ENCODE measurements at regions not wholly inside any gene's neighbourhood (a gene's known extent, or its start where the extent isn't known, plus 50 kb on each side); places are given as distances from the start of the nearest gene placed in this dataset.
"Not testable (repeated sequence)": the region's sequence is repeated elsewhere in the genome, so short reads cannot be mapped to it uniquely, and the experiment has no call there.

- H3K27me3 ChIP-seq = no peaks in the 10 kb centered on the region
- no peak overlapping the region for H3K27ac ChIP-seq
- H3K4me3 ChIP-seq = no peak overlapping the region
- no peaks in the 10 kb centered on the region for H3K9me3 ChIP-seq (replicated peaks)
- H3K36me3 ChIP-seq = no peaks in the 10 kb centered on the region
- no peaks in the 10 kb centered on the region for H3K4me1 ChIP-seq
- peak in 1 of 2 experiments; percentile 9 for DNase-seq
Observed at GRCh38 chr3:162938083-162938482, 1441.5 kb downstream of the OTOL1 start.

DNA sequence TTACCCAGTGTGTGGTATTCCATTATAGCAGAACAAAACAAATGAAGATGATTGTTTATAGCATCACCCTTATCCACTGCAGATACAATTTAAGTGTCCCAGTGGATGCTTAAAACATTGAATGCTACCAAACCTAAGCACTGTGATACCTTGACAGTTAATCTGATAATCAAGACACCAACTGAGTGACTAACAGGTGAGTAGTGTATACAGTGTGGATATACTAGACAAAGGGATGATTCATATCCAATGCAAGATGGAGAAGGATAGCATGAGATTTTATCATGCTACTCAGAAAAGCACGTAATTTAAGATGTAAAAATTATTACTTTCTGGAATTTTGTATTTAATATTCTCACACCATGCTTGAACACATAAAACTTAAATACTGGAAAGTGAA lies 1449.0 kb downstream of the OTOL1 start:
- Histone ChIP-seq H3K4me3 (no peak overlapping the region), H3K27me3 (no peaks in the 10 kb centered on the region), H3K27ac (no peak overlapping the region), H3K9me3 (replicated peaks) (no peaks in the 10 kb centered on the region), H3K36me3 (no peaks in the 10 kb centered on the region), H3K4me1 (no peaks in the 10 kb centered on the region)
- no peak for DNase-seq

DNA sequence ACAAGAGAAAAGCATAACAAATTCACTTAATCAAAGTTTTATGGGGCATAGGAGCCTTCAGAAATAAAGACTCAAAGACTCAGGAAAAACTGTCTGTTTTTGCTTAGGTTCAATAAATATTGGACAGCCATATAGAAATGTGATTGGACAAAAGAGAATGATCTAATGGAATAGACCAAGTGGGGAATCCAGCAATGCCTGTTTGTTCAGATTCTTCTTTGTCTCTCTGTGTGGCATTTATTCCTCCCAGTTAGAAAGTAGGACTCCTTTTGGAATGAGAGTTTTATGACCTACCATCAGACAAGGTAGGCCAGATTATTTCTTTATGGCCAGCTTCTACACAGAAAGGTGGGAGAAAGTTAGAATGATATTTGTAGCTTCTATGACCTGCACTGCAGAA lies 1460.1 kb downstream of the OTOL1 start:
- no peak overlapping the region for H3K4me3 ChIP-seq
- no peaks in the 10 kb centered on the region for H3K9me3 ChIP-seq (replicated peaks)
- no peak overlapping the region for H3K27ac ChIP-seq
- no peaks in the 10 kb centered on the region for H3K36me3 ChIP-seq
- H3K27me3 ChIP-seq = no peaks in the 10 kb centered on the region
- DNase-seq = no peak
- no peaks in the 10 kb centered on the region for H3K4me1 ChIP-seq

DNA sequence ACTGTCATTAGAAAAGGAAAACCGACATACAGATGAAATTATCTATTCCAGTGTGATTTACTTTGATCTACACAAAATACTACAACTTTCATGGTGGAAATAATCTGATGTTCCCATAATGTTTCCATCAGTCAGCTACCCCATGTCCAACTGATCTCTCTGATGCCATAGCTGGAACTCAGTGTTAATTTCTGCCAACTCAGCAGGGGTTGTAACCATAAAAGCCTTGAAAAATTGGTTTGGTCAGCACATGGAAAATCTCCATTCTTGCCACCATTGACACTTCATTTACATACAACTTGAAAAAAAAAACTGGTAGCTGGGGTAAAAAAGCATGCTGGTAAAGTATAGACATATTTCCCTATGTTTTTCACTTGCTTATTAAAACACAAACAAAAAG lies 1463.7 kb downstream of the OTOL1 start:
- Histone ChIP-seq H3K36me3 (no peaks in the 10 kb centered on the region), H3K27ac (no peak overlapping the region), H3K4me3 (no peak overlapping the region), H3K4me1 (no peaks in the 10 kb centered on the region), H3K9me3 (replicated peaks) (no peaks in the 10 kb centered on the region), H3K27me3 (no peaks in the 10 kb centered on the region)
- DNase-seq = no peak

DNA sequence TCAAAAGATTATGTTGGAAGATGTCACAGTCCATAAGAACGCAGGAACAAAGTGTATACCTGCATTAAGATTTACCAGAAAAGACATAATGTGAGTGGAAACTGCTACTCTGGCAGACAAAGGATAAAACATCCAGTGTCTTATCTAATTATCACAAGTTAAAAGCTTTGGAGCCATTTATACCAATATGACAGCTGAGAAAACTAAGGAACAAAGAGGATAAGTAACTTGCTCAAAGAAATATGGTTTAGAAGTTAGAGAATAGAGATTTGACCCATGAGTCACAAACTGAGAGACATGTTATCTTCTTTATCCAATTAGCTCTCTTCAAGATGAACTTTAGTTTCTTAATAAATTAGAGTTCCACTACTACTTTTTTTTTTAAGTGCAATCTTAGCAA lies 1473.7 kb downstream of the OTOL1 start:
- no peak for DNase-seq
- Histone ChIP-seq H3K27ac (no peak overlapping the region), H3K36me3 (no peaks in the 10 kb centered on the region), H3K4me1 (no peaks in the 10 kb centered on the region), H3K9me3 (replicated peaks) (no peaks in the 10 kb centered on the region), H3K27me3 (no peaks in the 10 kb centered on the region), H3K4me3 (no peak overlapping the region)

GRCh38 chr3:162971715-162972114 lies 1475.1 kb downstream of the OTOL1 start:
- Histone ChIP-seq H3K4me1 (no peaks in the 10 kb centered on the region), H3K4me3 (no peak overlapping the region), H3K27ac (no peak overlapping the region), H3K36me3 (no peaks in the 10 kb centered on the region), H3K9me3 (replicated peaks) (no peaks in the 10 kb centered on the region), H3K27me3 (no peaks in the 10 kb centered on the region)
- no peak for DNase-seq

DNA sequence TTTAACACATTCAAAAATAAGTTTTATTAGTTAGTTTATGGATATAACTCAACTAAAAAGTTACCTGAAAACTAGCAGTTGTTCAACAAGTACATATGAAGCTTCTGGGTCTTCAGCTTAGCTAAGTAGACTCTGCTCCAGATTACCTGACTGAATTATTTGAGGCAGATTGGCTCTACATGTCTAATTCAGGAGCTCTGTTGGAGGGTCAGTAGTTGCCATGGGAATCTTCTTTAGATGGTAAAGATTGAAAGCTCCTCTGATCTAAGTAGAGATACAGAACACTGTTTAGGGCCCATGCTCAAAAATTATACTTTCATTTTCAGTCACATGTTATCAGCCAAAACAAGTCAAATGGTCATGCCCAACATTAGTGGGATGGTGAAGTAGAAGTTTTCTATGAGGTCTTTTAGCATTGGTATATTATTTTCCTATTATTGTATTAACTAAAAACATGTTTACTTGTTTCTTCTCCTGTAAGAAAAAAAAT lies 1476.9 kb downstream of the OTOL1 start:
- DNase-seq = no peak
- Histone ChIP-seq H3K27me3 (no peaks in the 10 kb centered on the region), H3K27ac (no peak overlapping the region), H3K4me3 (no peak overlapping the region), H3K4me1 (no peaks in the 10 kb centered on the region), H3K36me3 (no peaks in the 10 kb centered on the region), H3K9me3 (replicated peaks) (no peaks in the 10 kb centered on the region)

GRCh38 chr3:162978136-162978535 lies 1481.5 kb downstream of the OTOL1 start:
- no peaks in the 10 kb centered on the region for H3K27me3 ChIP-seq
- no peaks in the 10 kb centered on the region for H3K36me3 ChIP-seq
- no peak overlapping the region for H3K4me3 ChIP-seq
- no peaks in the 10 kb centered on the region for H3K4me1 ChIP-seq
- no peaks in the 10 kb centered on the region for H3K9me3 ChIP-seq (replicated peaks)
- no peak overlapping the region for H3K27ac ChIP-seq
- no peak for DNase-seq

- no peak overlapping the region for H3K27ac ChIP-seq
- H3K9me3 ChIP-seq (replicated peaks) = no peaks in the 10 kb centered on the region
- no peak overlapping the region for H3K4me3 ChIP-seq
- DNase-seq = peak in 1 of 2 experiments; percentile 17
- no peaks in the 10 kb centered on the region for H3K36me3 ChIP-seq
- no peaks in the 10 kb centered on the region for H3K27me3 ChIP-seq
- H3K4me1 ChIP-seq = no peaks in the 10 kb centered on the region
Observed at GRCh38 chr3:162984746-162985145, 1488.1 kb downstream of the OTOL1 start.

DNA sequence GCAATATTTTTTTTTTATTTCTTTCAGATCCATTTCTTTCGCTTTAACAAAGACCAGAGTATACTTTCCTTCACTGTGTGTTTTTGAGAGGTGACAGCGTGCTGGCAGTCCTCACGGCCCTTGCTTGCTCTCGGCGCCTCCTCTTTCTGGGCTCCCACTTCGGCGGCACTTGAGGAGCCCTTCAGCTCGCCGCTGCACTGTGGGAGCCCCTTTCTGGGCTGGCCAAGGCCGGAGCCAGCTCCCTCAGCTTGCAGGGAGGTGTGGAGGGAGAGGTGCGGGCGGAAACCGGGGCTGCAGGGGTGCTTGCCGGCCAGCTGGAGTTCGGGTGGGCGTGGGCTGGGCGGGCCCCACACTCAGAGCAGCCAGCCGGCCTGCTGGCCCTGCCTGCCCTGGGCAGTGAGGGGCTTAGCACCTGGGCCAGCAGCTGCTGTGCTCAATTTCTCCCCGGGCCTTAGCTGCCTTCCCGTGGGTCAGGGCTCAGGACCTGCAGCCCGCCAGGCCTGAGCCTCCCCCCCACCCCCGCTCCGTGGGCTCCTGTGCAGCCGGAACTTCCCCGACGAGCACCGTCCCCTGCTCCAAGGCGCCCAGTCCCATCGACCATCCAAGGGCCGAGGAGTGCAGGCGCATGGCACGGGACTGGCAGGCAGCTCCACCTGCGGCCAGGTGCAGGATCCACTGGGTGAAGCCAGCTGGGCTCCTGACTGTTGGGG lies 1490.6 kb downstream of the OTOL1 start:
- not testable (repeated sequence) for H3K9me3 ChIP-seq (replicated peaks); DNase-seq; H3K27ac ChIP-seq; H3K4me1 ChIP-seq; H3K4me3 ChIP-seq; H3K36me3 ChIP-seq; H3K27me3 ChIP-seq

DNA sequence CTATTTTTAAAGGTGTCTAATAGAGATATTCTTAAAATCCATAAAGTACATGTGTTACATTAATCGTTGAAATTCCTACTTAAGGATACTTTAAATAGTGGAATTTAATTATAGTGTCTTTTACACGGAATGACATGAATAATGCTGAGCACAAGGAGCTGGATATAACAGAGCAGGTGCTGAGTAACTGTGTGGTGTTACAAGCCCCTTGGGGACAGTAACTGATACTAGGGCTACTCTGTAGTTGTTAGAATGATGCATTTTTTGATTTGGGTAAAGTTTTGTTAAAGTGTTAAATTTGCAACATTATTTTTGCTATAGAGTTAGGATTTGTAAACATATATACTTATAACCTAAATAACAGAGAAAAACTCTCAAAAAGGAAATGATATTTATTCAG lies 1496.1 kb downstream of the OTOL1 start:
- no peaks in the 10 kb centered on the region for H3K4me1 ChIP-seq
- H3K9me3 ChIP-seq (replicated peaks) = no peaks in the 10 kb centered on the region
- peak; percentile 7 to 40 for DNase-seq
- no peak overlapping the region for H3K27ac ChIP-seq
- no peak overlapping the region for H3K4me3 ChIP-seq
- H3K27me3 ChIP-seq = no peaks in the 10 kb centered on the region
- H3K36me3 ChIP-seq = no peaks in the 10 kb centered on the region

- no peak for DNase-seq
- Histone ChIP-seq H3K36me3 (no peaks in the 10 kb centered on the region), H3K9me3 (replicated peaks) (no peaks in the 10 kb centered on the region), H3K27ac (no peak overlapping the region), H3K4me3 (no peak overlapping the region), H3K27me3 (no peaks in the 10 kb centered on the region), H3K4me1 (no peaks in the 10 kb centered on the region)
Observed at GRCh38 chr3:162994165-162994564, 1497.6 kb downstream of the OTOL1 start.

- H3K36me3 ChIP-seq = no peaks in the 10 kb centered on the region
- H3K4me3 ChIP-seq = no peak overlapping the region
- H3K9me3 ChIP-seq (replicated peaks) = no peaks in the 10 kb centered on the region
- no peaks in the 10 kb centered on the region for H3K4me1 ChIP-seq
- no peaks in the 10 kb centered on the region for H3K27me3 ChIP-seq
- H3K27ac ChIP-seq = no peak overlapping the region
- no peak for DNase-seq
Observed at GRCh38 chr3:162996368-162996767, 1499.8 kb downstream of the OTOL1 start.

GRCh38 chr3:162998205-162998604 lies 1501.6 kb downstream of the OTOL1 start:
- no peak for DNase-seq
- Histone ChIP-seq H3K4me1 (no peaks in the 10 kb centered on the region), H3K36me3 (no peaks in the 10 kb centered on the region), H3K9me3 (replicated peaks) (no peaks in the 10 kb centered on the region), H3K4me3 (no peak overlapping the region), H3K27ac (no peak overlapping the region), H3K27me3 (no peaks in the 10 kb centered on the region)

GRCh38 chr3:163011596-163011995 lies 1515.0 kb downstream of the OTOL1 start:
- peak; percentile 33 to 47 for DNase-seq
- H3K4me1 ChIP-seq = no peaks in the 10 kb centered on the region
- no peak overlapping the region for H3K27ac ChIP-seq
- H3K36me3 ChIP-seq = no peaks in the 10 kb centered on the region
- no peak overlapping the region for H3K4me3 ChIP-seq
- H3K9me3 ChIP-seq (replicated peaks) = no peaks in the 10 kb centered on the region
- H3K27me3 ChIP-seq = no peaks in the 10 kb centered on the region

GRCh38 chr3:163016251-163016650 lies 1519.6 kb downstream of the OTOL1 start:
- Histone ChIP-seq H3K36me3 (no peaks in the 10 kb centered on the region), H3K4me3 (no peak overlapping the region), H3K4me1 (no peaks in the 10 kb centered on the region), H3K27me3 (no peaks in the 10 kb centered on the region), H3K9me3 (replicated peaks) (no peaks in the 10 kb centered on the region), H3K27ac (no peak overlapping the region)
- no peak for DNase-seq
